H1 (cell line): ENCODE measurements at regions not wholly inside any gene's neighbourhood (a gene's known extent, or its start where the extent isn't known, plus 50 kb on each side); places are given as distances from the start of the nearest gene placed in this dataset.

Experiments used
- CTCF ChIA-PET: fragments of 300-600 bp; sonication (Branson Sonifier 250); formaldehyde crosslinking; loops from one replicate; lab custom pipeline; 2021; ENCODE audit not compliant: partially characterized antibody; lab: Charles Lee
- POLR2A ChIA-PET: fragments of 300-600 bp; sonication (Branson Sonifier 250); formaldehyde crosslinking; loops from one replicate; lab custom pipeline; 2021; ENCODE audit warnings: inconsistent platforms; ENCODE audit not compliant: partially characterized antibody; lab: Charles Lee
- DNase-seq, 2 experiments: peaks; one replicate each; pipeline versions ENCODE4 v3.0.0 to v3.0.0-alpha.2; 2010 to 2022; ENCODE audit warnings: low spot score in 2 of 2, low read depth in 1 of 2, mixed read lengths in 1 of 2
- FAIRE-seq: peaks from 2 replicates; lab custom pipeline; 2011; peaks lifted over from hg19 to GRCh38; lab: Jason Lieb, UNC
- H2AFZ ChIP-seq: 2 replicates; pipeline ENCODE4 v1.8.1; 2012; ENCODE audit warnings: low read length, inconsistent platforms
- H2AK5ac ChIP-seq: 2 replicates; pipeline ENCODE4 v1.6.1; 2013; ENCODE audit warnings: low read depth, low read length
- H2BK120ac ChIP-seq: replicated peaks from 2 replicates; pipeline ENCODE3; 2013; ENCODE audit warnings: low read depth, low read length, inconsistent platforms
- H2BK12ac ChIP-seq: 2 replicates; pipeline ENCODE4 v1.6.1; 2013; ENCODE audit warnings: low read depth, low read length
- H2BK15ac ChIP-seq: 2 replicates; pipeline ENCODE4 v1.6.1; 2013; ENCODE audit warnings: low read length
- H2BK20ac ChIP-seq: 2 replicates; pipeline ENCODE4 v1.6.1; 2013; ENCODE audit warnings: low read length
- H2BK5ac ChIP-seq: 2 replicates; pipeline ENCODE4 v1.6.1; 2013; ENCODE audit warnings: low read depth, low read length
- H3K14ac ChIP-seq: 2 replicates; pipeline ENCODE4 v1.6.1; 2013; ENCODE audit warnings: inconsistent platforms; ENCODE audit not compliant: insufficient read length
- H3K18ac ChIP-seq: 2 replicates; pipeline ENCODE4 v1.6.1; 2013; ENCODE audit warnings: low read length; ENCODE audit errors: extremely low read depth
- H3K23ac ChIP-seq: 2 replicates; pipeline ENCODE4 v1.6.1; 2013; ENCODE audit warnings: inconsistent platforms; ENCODE audit not compliant: insufficient read length
- H3K23me2 ChIP-seq: 2 replicates; pipeline ENCODE4 v1.6.1; 2013; ENCODE audit warnings: low read depth, low read length
- H3K27ac ChIP-seq: 2 replicates; pipeline ENCODE4 v1.6.1; 2011; ENCODE audit warnings: low read depth, low read length, inconsistent platforms
- H3K27me3 ChIP-seq, 4 experiments: replicated peaks in 1 of 4; 1 replicate in 1 of 4; 2 replicates in 3 of 4; pipeline versions ENCODE4 v1.6.1 to v1.8.1; 2011 to 2013; ENCODE audit warnings: low read length in 3 of 4, mild to moderate bottlenecking in 3 of 4, inconsistent platforms in 2 of 4, mixed read lengths in 2 of 4, moderate library complexity in 1 of 4; ENCODE audit not compliant: control insufficient read depth in 3 of 4, insufficient read depth in 3 of 4; ENCODE audit errors: extremely low read depth in 1 of 4
- H3K36me3 ChIP-seq, 4 experiments: 2 replicates each; pipeline versions ENCODE4 v1.6.1 to v1.8.1; 2011 to 2013; ENCODE audit warnings: mild to moderate bottlenecking in 4 of 4, low read length in 3 of 4, moderate library complexity in 2 of 4, control low read depth in 1 of 4, inconsistent platforms in 1 of 4; ENCODE audit not compliant: insufficient read depth in 4 of 4, control insufficient read depth in 2 of 4
- H3K4ac ChIP-seq: replicated peaks from 2 replicates; pipeline ENCODE3; 2013; ENCODE audit warnings: low read length, low read depth, mixed read lengths, inconsistent platforms; ENCODE audit not compliant: insufficient read length
- H3K4me1 ChIP-seq, 4 experiments: replicated peaks in 1 of 4; 1 replicate in 1 of 4; 2 replicates in 3 of 4; pipeline versions ENCODE4 v1.6.1 to v1.8.1; 2011 to 2013; ENCODE audit warnings: low read length in 3 of 4, inconsistent platforms in 2 of 4, mixed read lengths in 1 of 4; ENCODE audit not compliant: insufficient read depth in 4 of 4, control insufficient read depth in 3 of 4
- H3K4me2 ChIP-seq, 2 experiments: 2 replicates each; pipeline versions ENCODE4 v1.6.1 to v1.8.1; 2011 to 2013; ENCODE audit warnings: low read depth in 2 of 2, low read length in 2 of 2, control low read depth in 1 of 2, inconsistent platforms in 1 of 2, mild to moderate bottlenecking in 1 of 2; ENCODE audit not compliant: insufficient read depth in 1 of 2
- H3K4me3 ChIP-seq, 4 experiments: fragments of 200-600, 300-600 bp in 1 of 4; sonication (generic), shearing (Covaris generic), sonication (Bioruptor Twin) in 1 of 4; 2 replicates each; pipeline versions ENCODE4 v1.5.1 to v1.8.1; 2011 to 2016; ENCODE audit warnings: low read length in 4 of 4, low read depth in 3 of 4, control low read depth in 2 of 4, inconsistent platforms in 2 of 4, mild to moderate bottlenecking in 2 of 4, mixed read lengths in 1 of 4, moderate library complexity in 1 of 4; ENCODE audit not compliant: insufficient read depth in 2 of 4; ENCODE audit errors: extremely low read depth in 1 of 4
- H3K56ac ChIP-seq: replicated peaks from 2 replicates; pipeline ENCODE3; 2013; ENCODE audit warnings: low read depth, mild to moderate bottlenecking, mixed read lengths, low read length, inconsistent platforms; ENCODE audit not compliant: insufficient read length
- H3K79me1 ChIP-seq: 2 replicates; pipeline ENCODE4 v1.6.1; 2013; ENCODE audit warnings: low read depth, low read length, control low read depth
- H3K79me2 ChIP-seq, 2 experiments: 2 replicates each; pipeline versions ENCODE4 v1.6.1 to v1.8.1; 2012 to 2013; ENCODE audit warnings: low read length in 2 of 2, mild to moderate bottlenecking in 2 of 2, inconsistent platforms in 1 of 2; ENCODE audit not compliant: insufficient read depth in 2 of 2, control insufficient read depth in 1 of 2
- H3K9ac ChIP-seq, 4 experiments: replicated peaks in 1 of 4; 1 replicate in 1 of 4; 2 replicates in 3 of 4; pipeline versions ENCODE4 v1.6.1 to v1.8.1; 2011 to 2013; ENCODE audit warnings: low read depth in 3 of 4, low read length in 3 of 4, control low read depth in 2 of 4, mild to moderate bottlenecking in 2 of 4, moderate library complexity in 2 of 4, inconsistent platforms in 1 of 4; ENCODE audit errors: extremely low read depth in 1 of 4
- H3K9me3 ChIP-seq, 2 experiments: 2 replicates each; pipeline versions ENCODE4 v1.6.1 to v1.8.1; 2012 to 2013; ENCODE audit warnings: mild to moderate bottlenecking in 2 of 2, moderate library complexity in 2 of 2, control low read depth in 1 of 2, inconsistent platforms in 1 of 2, low read depth in 1 of 2, low read length in 1 of 2, mixed read lengths in 1 of 2; ENCODE audit not compliant: insufficient read depth in 2 of 2
- H4K20me1 ChIP-seq, 2 experiments: replicated peaks in 1 of 2; 2 replicates each; pipeline versions ENCODE3 to v1.8.1; 2011 to 2013; ENCODE audit warnings: inconsistent platforms in 2 of 2, low read length in 2 of 2, mild to moderate bottlenecking in 1 of 2; ENCODE audit not compliant: insufficient read depth in 2 of 2, control insufficient read depth in 1 of 2
- H4K5ac ChIP-seq: 2 replicates; pipeline ENCODE4 v1.6.1; 2013; ENCODE audit warnings: low read length, low read depth, mixed read lengths, inconsistent platforms; ENCODE audit not compliant: insufficient read length
- H4K8ac ChIP-seq: 2 replicates; pipeline ENCODE4 v1.8.0; 2013; ENCODE audit warnings: mild to moderate bottlenecking, moderate library complexity, low read length, inconsistent platforms; ENCODE audit not compliant: insufficient read depth; ENCODE audit errors: extremely low read depth
- H4K91ac ChIP-seq: replicated peaks from 2 replicates; pipeline ENCODE3; 2013; ENCODE audit warnings: low read length, mixed read lengths, inconsistent platforms; ENCODE audit not compliant: insufficient read length
- EGR1 ChIP-seq: IDR thresholded peaks from 2 replicates; pipeline ENCODE4 v1.6.1; 2011; ENCODE audit warnings: low read depth, low read length, borderline replicate concordance
- WGBS, 2 experiments: shearing (Covaris generic) in 1 of 2; methylation state at CpG; one replicate each; pipeline versions ENCODE4 v1.1.6 to v1.1.7; 2013 to 2015; ENCODE audit warnings: low lambda C conversion rate in 2 of 2, mixed read lengths in 2 of 2, inconsistent platforms in 1 of 2, low coverage in 1 of 2, missing lambda C conversion rate in 1 of 2; ENCODE audit not compliant: insufficient replicate concordance in 2 of 2, insufficient coverage in 1 of 2, insufficient read length in 1 of 2; ENCODE audit errors: extremely low coverage in 1 of 2, missing lambda C conversion rate in 1 of 2; 5-methylcytosine and 5-hydroxymethylcytosine counted together

- Histone ChIP-seq H3K79me1 (no peaks in the 10 kb centered on the region), H4K8ac (no peak overlapping the region), H4K91ac (no peak overlapping the region), H3K4me2 (no peak overlapping the region), H3K14ac (no peak overlapping the region), H2BK5ac (no peak overlapping the region), H2BK20ac (no peak overlapping the region), H3K18ac (no peak overlapping the region), H4K5ac (no peak overlapping the region), H2AFZ (no peak overlapping the region), H3K4ac (no peak overlapping the region), H3K27ac (no peak overlapping the region), H3K36me3 (no peaks in the 10 kb centered on the region), H2BK12ac (no peak overlapping the region), H2BK15ac (no peak overlapping the region), H3K4me3 (no peak overlapping the region), H3K79me2 (no peaks in the 10 kb centered on the region), H3K56ac (no peak overlapping the region), H2AK5ac (no peak overlapping the region), H4K20me1 (no peaks in the 10 kb centered on the region), H3K23ac (no peak overlapping the region), H3K27me3 (no peaks in the 10 kb centered on the region), H3K9ac (no peak overlapping the region), H3K23me2 (no peaks in the 10 kb centered on the region), H2BK120ac (no peak overlapping the region), H3K9me3 (no peaks in the 10 kb centered on the region), H3K4me1 (no peaks in the 10 kb centered on the region)
- FAIRE-seq = peak; percentile 82
- ChIA-PET CTCF (no interaction called here), POLR2A (no interaction called here)
- 91% methylated on average over 2 of the region's 2 CpGs; no CpG with 5 or more reads in 1 of the 2 experiments for WGBS, 2 experiments
- no peak for DNase-seq
- no peak for TF ChIP-seq EGR1
These were observed 378.3 kb downstream of the INSC start for GRCh38 chr11:15493066-15493465.
